ENCODE measurements at regions not wholly inside any gene's neighbourhood (a gene's known extent, or its start where the extent isn't known, plus 50 kb on each side); places are given as distances from the start of the nearest gene placed in this dataset.
A peak's percentile ranks its signal among the peaks of the same experiment; 100 is the strongest.

GRCh38 chr7:16989811-16990413, 108.1 kb upstream of the AGR3 start (continued):
- TF ChIP-seq ZNF567 (CRISPR knock-in tag; IDR thresholded peaks at IDR 0.05; ENCODE audit: borderline replicate concordance) (peak; percentile 81; the same call in 1 of the 2 replicates), JDP2 (CRISPR knock-in tag; IDR thresholded peaks at IDR 0.05; ENCODE audit: borderline replicate concordance) (no peak; the same call in 1 of the 2 replicates), FOSL2 (CRISPR knock-in tag; IDR thresholded peaks at IDR 0.05) (peak; percentile 86), POLR2AphosphoS2 (IDR thresholded peaks at IDR 0.05; ENCODE audit: low read depth, low read length) (no peak), ELF4 (CRISPR knock-in tag; IDR thresholded peaks at IDR 0.05; ENCODE audit: borderline replicate concordance) (no peak), ZNF713 (CRISPR knock-in tag; IDR thresholded peaks at IDR 0.05) (no peak), PHF21A (CRISPR knock-in tag; IDR thresholded peaks at IDR 0.05) (peak; percentile 97), GABPB1 (CRISPR knock-in tag; IDR thresholded peaks at IDR 0.05) (peak; percentile 43; the same call in 1 of the 2 replicates), CTCF (CRISPR knock-in tag; IDR thresholded peaks at IDR 0.05) (no peak), ZNF510 (CRISPR knock-in tag; IDR thresholded peaks at IDR 0.05; ENCODE audit: low read depth) (no peak), PBX3 (CRISPR knock-in tag; IDR thresholded peaks at IDR 0.05; ENCODE audit: borderline replicate concordance) (no peak), MTF2 (CRISPR knock-in tag; IDR thresholded peaks at IDR 0.05; ENCODE audit: borderline replicate concordance) (no peak), ZNF605 (CRISPR knock-in tag; IDR thresholded peaks at IDR 0.05) (peak; percentile 84; the same call in 1 of the 2 replicates), ZNF703 (CRISPR knock-in tag; IDR thresholded peaks at IDR 0.05; ENCODE audit: borderline replicate concordance) (no peak), KDM6A (CRISPR knock-in tag; IDR thresholded peaks at IDR 0.05; ENCODE audit: low read depth) (peak; percentile 73; the same call in 1 of the 2 replicates), GATAD1 (CRISPR knock-in tag; IDR thresholded peaks at IDR 0.05) (peak; percentile 65), ETV6 (CRISPR knock-in tag; conservative IDR thresholded peaks at IDR 0.05) (peak; percentile 75), ZKSCAN5 (CRISPR knock-in tag; IDR thresholded peaks at IDR 0.05) (no peak), ZNF343 (CRISPR knock-in tag; IDR thresholded peaks at IDR 0.05) (no peak), ERF (CRISPR knock-in tag; IDR thresholded peaks at IDR 0.05) (peak; percentile 98), ZNF550 (CRISPR knock-in tag; IDR thresholded peaks at IDR 0.05; ENCODE audit: borderline replicate concordance) (no peak), DMAP1 (CRISPR knock-in tag; IDR thresholded peaks at IDR 0.05) (peak; percentile 83; the same call in 1 of the 2 replicates), MIXL1 (CRISPR knock-in tag; IDR thresholded peaks at IDR 0.05) (peak; percentile 93), DMTF1 (CRISPR knock-in tag; IDR thresholded peaks at IDR 0.05) (no peak), MAX (IDR thresholded peaks at IDR 0.05) (peak; percentile 62; the same call in 1 of the 2 replicates), ZNF724P (CRISPR knock-in tag; IDR thresholded peaks at IDR 0.05; ENCODE audit: borderline replicate concordance) (no peak), ZEB1 (IDR thresholded peaks at IDR 0.05; ENCODE audit: insufficient replicate concordance, low read depth) (peak; percentile 77)

Data from HepG2 (cell line).